Stomach (tissue), 4 donors: ENCODE measurements at regions not wholly inside any gene's neighbourhood (a gene's known extent, or its start where the extent isn't known, plus 50 kb on each side); places are given as distances from the start of the nearest gene placed in this dataset.

Source experiments
- EP300 ChIP-seq: sonication (generic); formaldehyde crosslinking; IDR thresholded peaks from one replicate; pipeline ENCODE4 v1.6.1; 2017; ENCODE audit warnings: antibody characterized with exemption
- POLR2AphosphoS5 ChIP-seq, 3 donors: sonication (generic); formaldehyde crosslinking; IDR thresholded peaks; one replicate each; pipeline ENCODE4 v1.6.1; 2016; ENCODE audit warnings: antibody characterized with exemption in 3 of 3
- TF ChIP-seq, protein P1 (sequence below), 7 experiments: fragments of 450-650 bp in 4 of 7; fragments of 200-600 bp in 3 of 7; sonication (generic) in 3 of 7; IDR thresholded peaks; one replicate each; pipeline ENCODE4 v1.5.1; 2016 to 2019; ENCODE audit warnings: antibody characterized with exemption in 7 of 7, control low read depth in 2 of 7, mild to moderate bottlenecking in 1 of 7

DNA sequence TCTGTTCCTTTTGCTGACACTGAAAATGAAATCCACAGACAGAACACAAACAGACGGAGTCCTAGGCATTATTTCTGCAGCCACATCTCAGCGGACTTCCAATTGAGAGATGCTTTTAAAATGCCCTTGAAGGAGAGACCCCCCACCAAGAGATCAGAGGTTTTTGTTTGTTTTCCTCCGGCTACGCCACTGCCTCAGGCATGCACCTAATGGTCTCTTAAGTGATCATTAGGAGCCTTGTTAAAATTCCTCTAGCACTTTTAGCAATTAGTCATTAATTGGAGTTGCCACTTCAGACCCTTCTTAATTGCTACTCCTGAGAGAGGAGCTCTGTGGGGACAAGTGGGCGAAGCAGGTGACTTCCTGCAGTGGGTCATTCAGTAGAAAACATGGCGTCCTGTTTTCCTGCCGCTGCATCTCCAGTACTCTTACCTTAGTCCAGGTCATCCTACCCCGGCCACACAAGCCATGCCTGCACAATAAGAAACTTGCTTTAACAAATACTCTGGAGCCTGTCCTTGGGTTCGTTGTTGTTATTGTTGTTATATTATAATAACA, 257.7 kb upstream of the CHAC2 start:
- TF ChIP-seq EP300 (no peak), POLR2AphosphoS5 (IDR thresholded peaks at IDR 0.05) (no peak)
- TF ChIP-seq, protein P1, sequence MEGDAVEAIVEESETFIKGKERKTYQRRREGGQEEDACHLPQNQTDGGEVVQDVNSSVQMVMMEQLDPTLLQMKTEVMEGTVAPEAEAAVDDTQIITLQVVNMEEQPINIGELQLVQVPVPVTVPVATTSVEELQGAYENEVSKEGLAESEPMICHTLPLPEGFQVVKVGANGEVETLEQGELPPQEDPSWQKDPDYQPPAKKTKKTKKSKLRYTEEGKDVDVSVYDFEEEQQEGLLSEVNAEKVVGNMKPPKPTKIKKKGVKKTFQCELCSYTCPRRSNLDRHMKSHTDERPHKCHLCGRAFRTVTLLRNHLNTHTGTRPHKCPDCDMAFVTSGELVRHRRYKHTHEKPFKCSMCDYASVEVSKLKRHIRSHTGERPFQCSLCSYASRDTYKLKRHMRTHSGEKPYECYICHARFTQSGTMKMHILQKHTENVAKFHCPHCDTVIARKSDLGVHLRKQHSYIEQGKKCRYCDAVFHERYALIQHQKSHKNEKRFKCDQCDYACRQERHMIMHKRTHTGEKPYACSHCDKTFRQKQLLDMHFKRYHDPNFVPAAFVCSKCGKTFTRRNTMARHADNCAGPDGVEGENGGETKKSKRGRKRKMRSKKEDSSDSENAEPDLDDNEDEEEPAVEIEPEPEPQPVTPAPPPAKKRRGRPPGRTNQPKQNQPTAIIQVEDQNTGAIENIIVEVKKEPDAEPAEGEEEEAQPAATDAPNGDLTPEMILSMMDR (IDR thresholded peaks at IDR 0.05) = no peak
